Keratinocyte (primary cell): ENCODE measurements at regions not wholly inside any gene's neighbourhood (a gene's known extent, or its start where the extent isn't known, plus 50 kb on each side); places are given as distances from the start of the nearest gene placed in this dataset.
"Not testable (repeated sequence)": the region's sequence is repeated elsewhere in the genome, so short reads cannot be mapped to it uniquely, and the experiment has no call there.

Source experiments
- DNase-seq: peaks from one replicate; pipeline ENCODE4 v3.0.0-alpha.2; 2011; ENCODE audit warnings: low read depth, missing footprints, low spot score
- FAIRE-seq: peaks from 2 replicates; lab custom pipeline; 2011; peaks lifted over from hg19 to GRCh38; lab: Jason Lieb, UNC
- H2AFZ ChIP-seq: 2 replicates; pipeline ENCODE4 v1.6.0; 2012; ENCODE audit warnings: low read length, control low read depth, inconsistent platforms; ENCODE audit not compliant: control insufficient read depth
- H3K27ac ChIP-seq: 2 replicates; pipeline ENCODE4 v1.5.1; 2011; ENCODE audit warnings: low read length; ENCODE audit not compliant: control insufficient read depth, insufficient read depth
- H3K27me3 ChIP-seq: 3 replicates; pipeline ENCODE4 v1.6.0; 2011; ENCODE audit warnings: low read length; ENCODE audit not compliant: control insufficient read depth, insufficient read depth; ENCODE audit errors: extremely low read depth
- H3K36me3 ChIP-seq, 2 experiments: 2 replicates in 1 of 2; 3 replicates in 1 of 2; pipeline ENCODE4 v1.5.1; 2011; ENCODE audit warnings: low read length in 2 of 2, mild to moderate bottlenecking in 1 of 2; ENCODE audit not compliant: control insufficient read depth in 2 of 2, insufficient read depth in 2 of 2; ENCODE audit errors: extremely low read depth in 1 of 2
- H3K4me1 ChIP-seq: 3 replicates; pipeline ENCODE4 v1.5.1; 2011; ENCODE audit warnings: low read length; ENCODE audit not compliant: control insufficient read depth, insufficient read depth; ENCODE audit errors: extremely low read depth
- H3K4me2 ChIP-seq: 3 replicates; pipeline ENCODE4 v1.6.0; 2011; ENCODE audit warnings: low read depth, low read length; ENCODE audit not compliant: control insufficient read depth, insufficient read depth; ENCODE audit errors: extremely low read depth
- H3K4me3 ChIP-seq, 3 experiments: fragments of 200-600 bp in 1 of 3; sonication (generic) in 1 of 3; 2 replicates in 2 of 3; 3 replicates in 1 of 3; pipeline ENCODE4 v1.5.1; 2011 to 2016; ENCODE audit warnings: low read length in 3 of 3, mild to moderate bottlenecking in 3 of 3, control low read depth in 2 of 3, inconsistent platforms in 1 of 3, low read depth in 1 of 3, mixed read lengths in 1 of 3, mixed run types in 1 of 3, moderate library complexity in 1 of 3; ENCODE audit not compliant: control insufficient read depth in 2 of 3, insufficient read depth in 2 of 3; ENCODE audit errors: extremely low read depth in 1 of 3
- H3K79me2 ChIP-seq: 2 replicates; pipeline ENCODE4 v1.6.0; 2012; ENCODE audit warnings: low read length; ENCODE audit not compliant: control insufficient read depth, insufficient read depth
- H3K9ac ChIP-seq: 3 replicates; pipeline ENCODE4 v1.6.0; 2011; ENCODE audit warnings: low read length; ENCODE audit not compliant: control insufficient read depth, insufficient read depth; ENCODE audit errors: extremely low read depth
- H3K9me1 ChIP-seq: 3 replicates; pipeline ENCODE4 v1.6.0; 2011; ENCODE audit warnings: low read length; ENCODE audit not compliant: control insufficient read depth, insufficient read depth; ENCODE audit errors: extremely low read depth
- H3K9me3 ChIP-seq: 2 replicates; pipeline ENCODE4 v1.5.1; 2012; ENCODE audit warnings: low read depth, low read length; ENCODE audit not compliant: control insufficient read depth
- H4K20me1 ChIP-seq: 3 replicates; pipeline ENCODE4 v1.6.0; 2011; ENCODE audit warnings: low read length; ENCODE audit not compliant: control insufficient read depth, insufficient read depth; ENCODE audit errors: extremely low read depth
- CTCF ChIP-seq, 3 experiments: IDR thresholded peaks in 1 of 3; conservative IDR thresholded peaks in 1 of 3; optimal IDR thresholded peaks in 1 of 3; 2 replicates in 2 of 3; 3 replicates in 1 of 3; pipeline versions ENCODE3 to v1.5.1; 2011; ENCODE audit warnings: low read length in 3 of 3, mild to moderate bottlenecking in 3 of 3, moderate library complexity in 2 of 3, control low read depth in 1 of 3, inconsistent platforms in 1 of 3; ENCODE audit not compliant: insufficient read depth in 2 of 3; ENCODE audit errors: extremely low read depth in 1 of 3
- EZH2 ChIP-seq: IDR thresholded peaks from one replicate; pipeline ENCODE4 v1.6.1; 2012; ENCODE audit warnings: inconsistent platforms, mild to moderate bottlenecking, low read length, moderate library complexity
- dilution Hi-C: fragments of 300-500 bp; cut with MboI; formaldehyde crosslinking; loops from one replicate; pipeline ENCODE4 v1.7.0; 2020; ENCODE audit warnings: low sequenced_read_pairs; ENCODE audit not compliant: extremely low pct_ligation_motif_present

DNA sequence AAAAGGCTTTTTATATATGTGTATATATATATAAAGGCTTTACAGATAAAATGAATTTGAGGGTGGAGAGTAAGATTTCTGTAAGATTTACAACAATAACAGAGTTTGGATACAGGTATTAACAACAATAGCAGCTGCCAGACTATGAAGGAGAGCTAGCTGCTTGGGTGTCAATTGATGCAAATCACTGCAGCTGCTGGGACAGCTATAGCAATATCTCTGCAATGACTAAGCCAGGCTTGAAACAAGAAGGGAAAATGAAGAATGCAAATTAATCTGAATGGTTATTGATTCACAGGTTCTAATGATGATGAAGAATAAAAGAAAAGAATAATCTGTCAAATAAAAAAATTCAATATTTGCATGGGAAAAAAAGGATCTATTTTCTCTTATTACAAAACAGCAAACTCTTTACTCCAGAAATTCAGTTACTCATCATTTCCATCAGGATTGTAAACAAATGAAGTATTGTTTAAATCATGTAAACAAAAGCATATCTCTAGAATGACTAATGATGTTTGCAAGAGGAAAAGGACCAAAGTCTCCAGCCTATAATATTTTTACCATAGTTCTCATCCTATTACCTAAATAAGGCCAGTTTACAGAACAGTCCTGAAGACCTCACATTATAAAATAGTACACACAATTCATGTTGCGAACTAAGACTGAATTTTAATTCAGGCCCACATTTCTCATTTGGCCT is 219.0 kb downstream of the HTR1A start:
- Histone ChIP-seq H3K9me1 (no peaks in the 10 kb centered on the region), H3K27me3 (no peaks in the 10 kb centered on the region), H3K4me1 (no peaks in the 10 kb centered on the region), H4K20me1 (no peaks in the 10 kb centered on the region), H2AFZ (no peak overlapping the region), H3K79me2 (no peaks in the 10 kb centered on the region), H3K9ac (no peak overlapping the region), H3K4me2 (no peak overlapping the region), H3K27ac (no peak overlapping the region), H3K9me3 (no peaks in the 10 kb centered on the region), H3K36me3 (no peaks in the 10 kb centered on the region), H3K4me3 (no peak overlapping the region)
- no peak for DNase-seq
- no peak for TF ChIP-seq EZH2
- TF ChIP-seq CTCF (optimal IDR thresholded peaks at IDR 0.05 in 1 of 3, IDR thresholded peaks at IDR 0.05 in 1 of 3, conservative IDR thresholded peaks at IDR 0.05 in 1 of 3; ENCODE audit: extremely low read depth in 1 of 3, insufficient read depth in 2 of 3, low read length in 3 of 3) = no peak
- dilution Hi-C loops = no loop called here
- no peak for FAIRE-seq

GRCh38 chr5:63732880-63733279 is 229.4 kb downstream of the HTR1A start:
- H3K4me1 ChIP-seq, H3K27me3 ChIP-seq, H3K9me3 ChIP-seq, H4K20me1 ChIP-seq, H2AFZ ChIP-seq, DNase-seq, FAIRE-seq, H3K9ac ChIP-seq, H3K9me1 ChIP-seq, H3K79me2 ChIP-seq, H3K27ac ChIP-seq, H3K36me3 ChIP-seq, dilution Hi-C loops, H3K4me3 ChIP-seq, H3K4me2 ChIP-seq: not testable (repeated sequence)

GRCh38 chr5:63727583-63727982 is 234.7 kb downstream of the HTR1A start:
- no peak overlapping the region for H2AFZ ChIP-seq
- no peaks in the 10 kb centered on the region for H3K27me3 ChIP-seq
- H3K9me1 ChIP-seq = no peaks in the 10 kb centered on the region
- FAIRE-seq (no peak), DNase-seq (no peak)
- H3K79me2 ChIP-seq = no peaks in the 10 kb centered on the region
- no peak for TF ChIP-seq CTCF (optimal IDR thresholded peaks at IDR 0.05 in 1 of 3, IDR thresholded peaks at IDR 0.05 in 1 of 3, conservative IDR thresholded peaks at IDR 0.05 in 1 of 3; ENCODE audit: extremely low read depth in 1 of 3, insufficient read depth in 2 of 3, low read length in 3 of 3)
- H3K36me3 ChIP-seq = no peaks in the 10 kb centered on the region
- no peak overlapping the region for H3K4me2 ChIP-seq
- H3K4me3 ChIP-seq = no peak overlapping the region
- H3K4me1 ChIP-seq = no peaks in the 10 kb centered on the region
- dilution Hi-C loops = no loop called here
- H3K9ac ChIP-seq = no peak overlapping the region
- no peak overlapping the region for H3K27ac ChIP-seq
- H3K9me3 ChIP-seq = no peaks in the 10 kb centered on the region
- H4K20me1 ChIP-seq = no peaks in the 10 kb centered on the region
